MM.1S (cell line): ENCODE measurements at regions not wholly inside any gene's neighbourhood (a gene's known extent, or its start where the extent isn't known, plus 50 kb on each side); places are given as distances from the start of the nearest gene placed in this dataset.

Experiments
- DNase-seq: peaks from one replicate; pipeline ENCODE4 v3.0.0-alpha.2; 2015
- H2AFZ ChIP-seq: fragments of 300-600 bp; sonication (generic); 2 replicates; pipeline ENCODE4 v1.6.0; 2016; ENCODE audit warnings: antibody characterized with exemption, low read length
- H3F3A ChIP-seq: fragments of 300-600 bp; sonication (generic); 2 replicates; pipeline ENCODE4 v1.6.1; 2016; ENCODE audit warnings: mild to moderate bottlenecking, antibody characterized with exemption, low read length, moderate library complexity, mixed read lengths; ENCODE audit not compliant: insufficient read depth
- H3K27ac ChIP-seq: fragments of 300-600 bp; sonication (generic); 2 replicates; pipeline ENCODE4 v1.5.1; 2016; ENCODE audit warnings: mild to moderate bottlenecking, low read length
- H3K27me3 ChIP-seq: fragments of 300-600 bp; sonication (generic); replicated peaks from 2 replicates; pipeline ENCODE4 v1.6.0; 2016; ENCODE audit warnings: low read length; ENCODE audit not compliant: insufficient read depth
- H3K36me3 ChIP-seq: fragments of 300-600 bp; sonication (generic); replicated peaks from 2 replicates; pipeline ENCODE4 v1.6.1; 2016; ENCODE audit warnings: mild to moderate bottlenecking, low read length, mixed read lengths; ENCODE audit not compliant: insufficient read depth
- H3K4me1 ChIP-seq: fragments of 300-600 bp; sonication (generic); 2 replicates; pipeline ENCODE4 v1.6.1; 2016; ENCODE audit warnings: low read length, mixed read lengths
- H3K4me2 ChIP-seq: fragments of 300-600 bp; sonication (generic); 2 replicates; pipeline ENCODE4 v1.6.0; 2016; ENCODE audit warnings: low read depth, low read length
- H3K4me3 ChIP-seq: fragments of 300-600 bp; sonication (generic); 2 replicates; pipeline ENCODE4 v1.5.1; 2016; ENCODE audit warnings: low read length, mixed read lengths
- H3K79me2 ChIP-seq: fragments of 300-600 bp; sonication (generic); 2 replicates; pipeline ENCODE4 v1.6.1; 2016; ENCODE audit warnings: mixed run types, low read length, mixed read lengths
- H3K9ac ChIP-seq: fragments of 300-600 bp; sonication (generic); 2 replicates; pipeline ENCODE4 v1.6.1; 2016; ENCODE audit warnings: low read length, mixed read lengths
- H3K9me2 ChIP-seq: fragments of 300-600 bp; sonication (generic); replicated peaks from 2 replicates; pipeline ENCODE4 v1.6.1; 2016; ENCODE audit warnings: mild to moderate bottlenecking, low read length, mixed read lengths; ENCODE audit not compliant: insufficient read depth
- H3K9me3 ChIP-seq: fragments of 300-600 bp; sonication (generic); replicated peaks from 2 replicates; pipeline ENCODE4 v1.6.1; 2016; ENCODE audit warnings: mild to moderate bottlenecking, low read length, mixed read lengths; ENCODE audit not compliant: insufficient read depth
- H4K20me1 ChIP-seq: fragments of 300-600 bp; sonication (generic); 2 replicates; pipeline ENCODE4 v1.6.1; 2016; ENCODE audit warnings: mild to moderate bottlenecking, low read length, moderate library complexity, mixed read lengths; ENCODE audit not compliant: insufficient read depth
- CTCF ChIP-seq: fragments of 300-600 bp; sonication (generic); IDR thresholded peaks from 2 replicates; pipeline ENCODE4 v1.5.1; 2016; ENCODE audit warnings: antibody characterized with exemption, low read length, mixed read lengths
- EZH2 ChIP-seq: fragments of 300-600 bp; sonication (generic); optimal IDR thresholded peaks from 2 replicates; pipeline ENCODE3; 2017; ENCODE audit warnings: low read depth, mild to moderate bottlenecking, antibody characterized with exemption, low read length, mixed read lengths
- EZH2phosphoT487 ChIP-seq: fragments of 300-600 bp; sonication (generic); IDR thresholded peaks from 2 replicates; pipeline ENCODE4 v1.6.1; 2018; ENCODE audit warnings: antibody characterized with exemption, low read length

- H3K27me3 ChIP-seq, result no peaks in the 10 kb centered on the region
- no peak for DNase-seq
- no peaks in the 10 kb centered on the region for H4K20me1 ChIP-seq
- no peaks in the 10 kb centered on the region for H3K79me2 ChIP-seq
- no peak overlapping the region for H3K27ac ChIP-seq
- TF ChIP-seq CTCF (no peak), EZH2 (no peak), EZH2phosphoT487 (no peak)
- H3K4me3 ChIP-seq, result no peak overlapping the region
- H3K9me3 ChIP-seq, result no peaks in the 10 kb centered on the region
- no peaks in the 10 kb centered on the region for H3K4me1 ChIP-seq
- no peaks in the 10 kb centered on the region for H3F3A ChIP-seq
- no peak overlapping the region for H2AFZ ChIP-seq
- H3K4me2 ChIP-seq, result no peak overlapping the region
- no peaks in the 10 kb centered on the region for H3K36me3 ChIP-seq
- no peaks in the 10 kb centered on the region for H3K9me2 ChIP-seq
- no peak overlapping the region for H3K9ac ChIP-seq
These were observed 143.5 kb upstream of the CHRDL1 start for GRCh38 chrX:110938977-110939732.

- Histone ChIP-seq H3K4me1 (no peaks in the 10 kb centered on the region), H3K4me2 (no peak overlapping the region), H3K79me2 (no peaks in the 10 kb centered on the region), H4K20me1 (no peaks in the 10 kb centered on the region), H2AFZ (no peak overlapping the region), H3K9ac (no peak overlapping the region), H3K27ac (no peak overlapping the region), H3K27me3 (no peaks in the 10 kb centered on the region), H3F3A (no peaks in the 10 kb centered on the region), H3K9me3 (no peaks in the 10 kb centered on the region), H3K9me2 (no peaks in the 10 kb centered on the region), H3K36me3 (no peaks in the 10 kb centered on the region), H3K4me3 (no peak overlapping the region)
- TF ChIP-seq EZH2 (no peak), CTCF (no peak), EZH2phosphoT487 (no peak)
- DNase-seq, result no peak
These were observed 129.3 kb upstream of the CHRDL1 start for GRCh38 chrX:110924871-110925270.

GRCh38 chrX:110920991-110921390 is 125.4 kb upstream of the CHRDL1 start:
- TF ChIP-seq EZH2phosphoT487, result no peak
- no peak for TF ChIP-seq EZH2
- no peak for TF ChIP-seq CTCF
- Histone ChIP-seq H3K4me3 (no peak overlapping the region), H3K9me3 (no peaks in the 10 kb centered on the region), H3K79me2 (no peaks in the 10 kb centered on the region), H3F3A (no peaks in the 10 kb centered on the region), H3K27me3 (no peaks in the 10 kb centered on the region), H3K27ac (no peak overlapping the region), H3K9ac (no peak overlapping the region), H3K4me1 (no peaks in the 10 kb centered on the region), H4K20me1 (no peaks in the 10 kb centered on the region), H2AFZ (no peak overlapping the region), H3K9me2 (no peaks in the 10 kb centered on the region), H3K4me2 (no peak overlapping the region), H3K36me3 (no peaks in the 10 kb centered on the region)
- DNase-seq, result no peak
